Right lobe of liver (tissue), 4 donors: ENCODE measurements at regions not wholly inside any gene's neighbourhood (a gene's known extent, or its start where the extent isn't known, plus 50 kb on each side); places are given as distances from the start of the nearest gene placed in this dataset.

Experiments used
- CTCF ChIP-seq, 4 donors: fragments of 200-600 bp in 3 of 4; fragments of 450-650 bp in 1 of 4; IDR thresholded peaks; one replicate each; pipeline versions ENCODE4 v1.5.1 to v1.8.0; 2016 to 2022; ENCODE audit warnings: antibody characterized with exemption in 4 of 4, mild to moderate bottlenecking in 2 of 4
- POLR2A ChIP-seq: fragments of 450-650 bp; IDR thresholded peaks from one replicate; pipeline ENCODE4 v1.6.1; 2017; ENCODE audit warnings: antibody characterized with exemption, mild to moderate bottlenecking
- donor health status: DM: no; HTN: no; CAD: no.
- donor health status: DM: no; HTN: no; CAD: no.
- donor health status: DM: no; HTN: yes; CAD: no.

- no peak for TF ChIP-seq CTCF (IDR thresholded peaks at IDR 0.05)
- TF ChIP-seq POLR2A = no peak
Observed at GRCh38 chr12:75842090-75842489, 189.5 kb downstream of the PHLDA1 start.
